H9 (cell line): ENCODE measurements at regions not wholly inside any gene's neighbourhood (a gene's known extent, or its start where the extent isn't known, plus 50 kb on each side); places are given as distances from the start of the nearest gene placed in this dataset.

Experiments
- DNase-seq: peaks from one replicate; pipeline ENCODE4 v3.0.0-alpha.2; 2017
- H2AFZ ChIP-seq: one replicate; pipeline ENCODE4 v1.6.1; 2013; ENCODE audit warnings: mild to moderate bottlenecking, low read length, control low read depth, moderate library complexity
- H2AK5ac ChIP-seq: 2 replicates; pipeline ENCODE4 v1.6.1; 2013; ENCODE audit warnings: low read length, control low read depth, mixed read lengths; ENCODE audit not compliant: insufficient read length
- H2BK120ac ChIP-seq: one replicate; pipeline ENCODE4 v1.6.1; 2013; ENCODE audit warnings: low read depth, mild to moderate bottlenecking, low read length, control low read depth, inconsistent platforms; ENCODE audit not compliant: poor library complexity, severe bottlenecking
- H2BK12ac ChIP-seq: 2 replicates; pipeline ENCODE4 v1.6.1; 2013; ENCODE audit warnings: low read length, control low read depth, mixed read lengths, low read depth; ENCODE audit not compliant: insufficient read length
- H2BK15ac ChIP-seq: 2 replicates; pipeline ENCODE4 v1.6.1; 2013; ENCODE audit warnings: low read depth, low read length, control low read depth
- H2BK20ac ChIP-seq: one replicate; pipeline ENCODE4 v1.6.1; 2013; ENCODE audit warnings: low read depth, mild to moderate bottlenecking, low read length, control low read depth, inconsistent platforms; ENCODE audit not compliant: poor library complexity, severe bottlenecking
- H2BK5ac ChIP-seq: 2 replicates; pipeline ENCODE4 v1.6.1; 2013; ENCODE audit warnings: low read length, control low read depth, mixed read lengths; ENCODE audit not compliant: insufficient read length
- H3K14ac ChIP-seq: 2 replicates; pipeline ENCODE4 v1.6.1; 2013; ENCODE audit warnings: low read length, control low read depth; ENCODE audit not compliant: insufficient read depth
- H3K18ac ChIP-seq: 2 replicates; pipeline ENCODE4 v1.6.1; 2013; ENCODE audit warnings: low read depth, mild to moderate bottlenecking, mixed read lengths, low read length, control low read depth; ENCODE audit not compliant: insufficient read length
- H3K23ac ChIP-seq: 2 replicates; pipeline ENCODE4 v1.6.1; 2013; ENCODE audit warnings: low read length, control low read depth, mixed read lengths, low read depth; ENCODE audit not compliant: insufficient read length
- H3K23me2 ChIP-seq: 2 replicates; pipeline ENCODE4 v1.6.1; 2013; ENCODE audit warnings: low read depth, mild to moderate bottlenecking, mixed read lengths, low read length, control low read depth; ENCODE audit not compliant: insufficient read length, poor library complexity, severe bottlenecking
- H3K27ac ChIP-seq: 2 replicates; pipeline ENCODE4 v1.5.1; 2013; ENCODE audit warnings: low read length, control low read depth, mixed read lengths, low read depth; ENCODE audit not compliant: insufficient read length
- H3K27me3 ChIP-seq: 2 replicates; pipeline ENCODE4 v1.6.1; 2013; ENCODE audit warnings: low read length, control low read depth, inconsistent platforms; ENCODE audit not compliant: insufficient read depth
- H3K4ac ChIP-seq: 2 replicates; pipeline ENCODE4 v1.6.1; 2013; ENCODE audit warnings: low read depth, mild to moderate bottlenecking, control low read depth, inconsistent platforms, low read length, moderate library complexity
- H3K4me1 ChIP-seq: 2 replicates; pipeline ENCODE4 v1.6.1; 2013; ENCODE audit warnings: low read length, control low read depth, inconsistent platforms; ENCODE audit not compliant: insufficient read depth
- H3K4me2 ChIP-seq: 2 replicates; pipeline ENCODE4 v1.6.1; 2013; ENCODE audit warnings: low read length, control low read depth, mixed read lengths; ENCODE audit not compliant: insufficient read length, insufficient read depth
- H3K56ac ChIP-seq: 2 replicates; pipeline ENCODE4 v1.6.1; 2013; ENCODE audit warnings: low read depth, mild to moderate bottlenecking, mixed read lengths, low read length, control low read depth; ENCODE audit not compliant: insufficient read length
- H3K79me1 ChIP-seq: 2 replicates; pipeline ENCODE4 v1.6.1; 2013; ENCODE audit warnings: low read depth, mild to moderate bottlenecking, moderate library complexity, low read length, control low read depth, inconsistent platforms; ENCODE audit not compliant: insufficient read depth, poor library complexity, severe bottlenecking
- H3K79me2 ChIP-seq: 2 replicates; pipeline ENCODE4 v1.6.1; 2013; ENCODE audit warnings: low read length, control low read depth, inconsistent platforms; ENCODE audit not compliant: insufficient read depth
- H3K9ac ChIP-seq: 2 replicates; pipeline ENCODE4 v1.6.1; 2013; ENCODE audit warnings: low read length, control low read depth, mixed read lengths; ENCODE audit not compliant: insufficient read length; ENCODE audit errors: extremely low read depth
- H3K9me3 ChIP-seq: one replicate; pipeline ENCODE4 v1.6.1; 2013; ENCODE audit warnings: low read depth, low read length, inconsistent platforms; ENCODE audit not compliant: control insufficient read depth
- H3T11ph ChIP-seq: one replicate; pipeline ENCODE4 v1.6.1; 2013; ENCODE audit warnings: mild to moderate bottlenecking, low read length, control low read depth, inconsistent platforms
- H4K20me1 ChIP-seq: one replicate; pipeline ENCODE4 v1.6.1; 2013; ENCODE audit not compliant: control insufficient read depth, insufficient read length, insufficient read depth
- H4K5ac ChIP-seq: 2 replicates; pipeline ENCODE4 v1.6.1; 2013; ENCODE audit warnings: low read depth, mild to moderate bottlenecking, mixed read lengths, low read length, control low read depth; ENCODE audit not compliant: insufficient read length
- H4K8ac ChIP-seq: replicated peaks from 2 replicates; pipeline ENCODE4 v1.6.1; 2013; ENCODE audit warnings: low read length, control low read depth, mixed read lengths, low read depth; ENCODE audit not compliant: insufficient read length
- H4K91ac ChIP-seq: 2 replicates; pipeline ENCODE4 v1.6.1; 2013; ENCODE audit warnings: low read depth, mild to moderate bottlenecking, moderate library complexity, mixed read lengths, low read length, control low read depth; ENCODE audit not compliant: insufficient read length
- H3K27ac Mint-ChIP-seq, 3 experiments: 2 replicates in 2 of 3; 3 replicates in 1 of 3; pipeline ENCODE4 v1.8.0; 2020 to 2021; ENCODE audit warnings: mixed read lengths in 3 of 3, mild to moderate bottlenecking in 1 of 3, moderate library complexity in 1 of 3
- H3K27me3 Mint-ChIP-seq: 2 replicates; pipeline ENCODE4 v1.8.0; 2021; ENCODE audit warnings: low read depth, mild to moderate bottlenecking, moderate library complexity, mixed read lengths
- H3K36me3 Mint-ChIP-seq, 3 experiments: 2 replicates in 2 of 3; 3 replicates in 1 of 3; pipeline ENCODE4 v1.8.0; 2020 to 2021; ENCODE audit warnings: low read depth in 3 of 3, mixed read lengths in 3 of 3; ENCODE audit not compliant: insufficient read depth in 1 of 3
- H3K4me1 Mint-ChIP-seq, 2 experiments: 2 replicates each; pipeline ENCODE4 v1.8.0; 2020; ENCODE audit warnings: mixed read lengths in 2 of 2
- H3K4me3 Mint-ChIP-seq, 2 experiments: 2 replicates in 1 of 2; 3 replicates in 1 of 2; pipeline ENCODE4 v1.8.0; 2020 to 2021; ENCODE audit warnings: mild to moderate bottlenecking in 2 of 2, mixed read lengths in 2 of 2, moderate library complexity in 1 of 2
- H3K9me3 Mint-ChIP-seq, 2 experiments: 2 replicates in 1 of 2; 3 replicates in 1 of 2; pipeline ENCODE4 v1.8.0; 2020; ENCODE audit warnings: mild to moderate bottlenecking in 2 of 2, mixed read lengths in 2 of 2, moderate library complexity in 1 of 2
- CTCF ChIP-seq: fragments of 200-600 bp; sonication (generic); conservative IDR thresholded peaks from 3 replicates; pipeline ENCODE4 v1.8.0; 2021; ENCODE audit warnings: antibody characterized with exemption, mild to moderate bottlenecking
- WGBS: extraction: QIAGEN DNeasy Blood & Tissue Kit; methylation state at CpG from one replicate; pipeline ENCODE4 v1.1.7; 2013; ENCODE audit warnings: missing lambda C conversion rate, low lambda C conversion rate, mixed read lengths; ENCODE audit not compliant: insufficient read length; ENCODE audit errors: extremely low coverage; 5-methylcytosine and 5-hydroxymethylcytosine counted together

- Mint-ChIP-seq H3K27ac (peak overlapping the region; percentile 74 to 83 (median 81); a peak in 3 of 7 replicates), H3K9me3 (no peaks in the 10 kb centered on the region), H3K36me3 (no peaks in the 10 kb centered on the region), H3K4me3 (no peak overlapping the region), H3K4me1 (peaks cover 19 to 21% of the 10 kb centered on the region in 2 experiments), H3K27me3 (no peaks in the 10 kb centered on the region)
- Histone ChIP-seq H4K5ac (no peak overlapping the region), H2AK5ac (no peak overlapping the region), H2BK20ac (no peak overlapping the region), H4K8ac (no peak overlapping the region), H4K91ac (no peak overlapping the region), H2BK5ac (no peak overlapping the region), H3K4me1 (peaks cover 7% of the 10 kb centered on the region; the same call in 1 of the 2 replicates), H2BK15ac (no peak overlapping the region), H3K23me2 (no peaks in the 10 kb centered on the region), H3K23ac (no peak overlapping the region), H3T11ph (no peak overlapping the region), H2BK120ac (no peak overlapping the region), H3K27ac (no peak overlapping the region), H2AFZ (no peak overlapping the region), H3K56ac (no peak overlapping the region), H3K4ac (no peak overlapping the region), H3K18ac (no peak overlapping the region), H3K9ac (no peak overlapping the region), H4K20me1 (no peaks in the 10 kb centered on the region), H3K14ac (no peak overlapping the region), H3K79me1 (no peaks in the 10 kb centered on the region), H3K9me3 (no peaks in the 10 kb centered on the region), H3K27me3 (no peaks in the 10 kb centered on the region), H2BK12ac (no peak overlapping the region), H3K4me2 (no peak overlapping the region), H3K79me2 (no peaks in the 10 kb centered on the region)
- DNase-seq = peak; percentile 74
- no peak for TF ChIP-seq CTCF
- no CpG with 5 or more reads among the region's 29 CpGs for WGBS
These were observed 91.2 kb upstream of the PARD3 start for GRCh38 chr10:34906067-34906965.
